Heart right ventricle (tissue), 16 donors: ENCODE measurements at regions not wholly inside any gene's neighbourhood (a gene's known extent, or its start where the extent isn't known, plus 50 kb on each side); places are given as distances from the start of the nearest gene placed in this dataset.

Experiments used
- ATAC-seq, 8 donors: fragments of 200-7000 bp; cut with Tn5 transposase; one replicate each; pipeline ENCODE4 v1.9.1; 2020; ENCODE audit warnings: mild to moderate bottlenecking in 8 of 8, moderate library complexity in 8 of 8, moderate number of reproducible peaks in 1 of 8
- DNase-seq, 2 donors: peaks; one replicate each; pipeline ENCODE4 v3.0.0-alpha.2; 2020
- H3K27ac ChIP-seq, 10 donors: fragments of 200-600 bp; sonication (generic) in 2 of 10; one replicate each; pipeline versions ENCODE4 v1.5.0 to v1.8.0; 2020 to 2022; ENCODE audit warnings: mild to moderate bottlenecking in 3 of 10
- H3K27me3 ChIP-seq, 7 donors: fragments of 200-600 bp; one replicate each; pipeline ENCODE4 v1.8.0; 2021 to 2022; ENCODE audit warnings: mild to moderate bottlenecking in 2 of 7
- H3K36me3 ChIP-seq, 9 donors: fragments of 200-600 bp; sonication (generic) in 1 of 9; one replicate each; pipeline versions ENCODE4 v1.5.0 to v1.8.0; 2020 to 2022; ENCODE audit warnings: mild to moderate bottlenecking in 2 of 9
- H3K4me1 ChIP-seq, 9 donors: fragments of 200-600 bp; sonication (generic) in 1 of 9; one replicate each; pipeline versions ENCODE4 v1.5.0 to v1.8.0; 2020 to 2022; ENCODE audit warnings: mild to moderate bottlenecking in 4 of 9
- H3K4me3 ChIP-seq, 10 donors: fragments of 200-600 bp; sonication (generic) in 2 of 10; one replicate each; pipeline versions ENCODE4 v1.5.0 to v1.8.0; 2020 to 2022; ENCODE audit warnings: mild to moderate bottlenecking in 7 of 10, moderate library complexity in 2 of 10
- H3K9me3 ChIP-seq, 11 donors: fragments of 200-600 bp in 10 of 11; sonication (generic) in 2 of 11; one replicate each; pipeline versions ENCODE4 v1.5.0 to v1.8.0; 2013 to 2022; ENCODE audit warnings: mild to moderate bottlenecking in 2 of 11, control low read depth in 1 of 11, moderate library complexity in 1 of 11
- CTCF ChIP-seq, 9 donors: fragments of 200-600 bp; sonication (generic) in 2 of 9; IDR thresholded peaks; one replicate each; pipeline versions ENCODE4 v1.5.0 to v1.8.0; 2021 to 2022; ENCODE audit warnings: antibody characterized with exemption in 9 of 9, mild to moderate bottlenecking in 5 of 9, moderate library complexity in 1 of 9
- WGBS, 2 donors: extraction: QIAGEN DNeasy Blood & Tissue Kit; methylation state at CpG; one replicate each; pipeline ENCODE4 v1.1.7; 2013; ENCODE audit warnings: inconsistent platforms in 1 of 2; 5-methylcytosine and 5-hydroxymethylcytosine counted together
- intact Hi-C, 10 donors: fragments of 100-400 bp; cut with DNase I; formaldehyde crosslinking; loops; one replicate each; pipeline versions ENCODE4 v1.11.1 to v1.14.2; 2022
- donor health status: Arrhythmogenic right ventricular cardiomyopathy.
- donor health status: ischemic (EF 13 %, LVEDD 7.1; RV severe dilation, severe dysfunction).
- donor health status: healthy with polysubstance abuse.
- donor health status: DM: no; HTN: yes; CAD: no.
- donor health status: DM: no; HTN: no; CAD: no.
- donor health status: ischemic (EF 25% LVEDD 6.9; RV normal size, moderate dysfunction).
- donor health status: ischemic (EF 25% LVEDD 5.7; RV mildly dilated, moderate dysfunction).
- donor health status: healthy.
- donor health status: DM: yes; HTN: yes; CAD: no.
- donor health status: Ischemic cardiomyopathy.
- donor health status: ischemic (EF 35%, LVEDD 5.7; RV mildly dilated, moderate dysfunction).
- donor health status: nonischemic (EF 11% LVEDD 7.7; RV severe dilation, severe dysfunction).
- donor health status: DM: yes; HTN: yes; CAD: no.
- donor health status: PGD.
- donor health status: ischemic (EF 29% LVEDD 5.4; RV normal size, mild dysfunction).
- donor health status: nonischemic (EF 23%, LVEDD 6.1; RV moderate dilation, normal function).

GRCh38 chr16:85457366-85457765, 155.8 kb upstream of the GSE1 start:
- no peak overlapping the region for H3K4me3 ChIP-seq
- no peak for DNase-seq
- no peak for TF ChIP-seq CTCF (IDR thresholded peaks at IDR 0.05)
- H3K36me3 ChIP-seq: no peaks in the 10 kb centered on the region
- H3K27me3 ChIP-seq: peaks cover 0 to 16% (median 0%) of the 10 kb centered on the region in 7 donors
- H3K9me3 ChIP-seq: no peaks in the 10 kb centered on the region
- no peak for ATAC-seq
- 68 to 78% methylated on average over 7 of the region's 7 CpGs for WGBS, 2 donors
- no peak overlapping the region for H3K27ac ChIP-seq
- intact Hi-C loops: no loop called here
- peaks cover 23 to 37% (median 32%) of the 10 kb centered on the region in 9 donors for H3K4me1 ChIP-seq

GRCh38 chr16:85458968-85459367, 154.2 kb upstream of the GSE1 start:
- Histone ChIP-seq H3K27ac (peak overlapping the region in 1 of 10 donors; percentile 65), H3K36me3 (no peaks in the 10 kb centered on the region), H3K9me3 (no peaks in the 10 kb centered on the region), H3K4me3 (no peak overlapping the region), H3K27me3 (peaks cover 0 to 30% (median 7%) of the 10 kb centered on the region in 7 donors), H3K4me1 (peaks cover 29 to 50% (median 39%) of the 10 kb centered on the region in 9 donors)
- intact Hi-C loops: no loop called here
- TF ChIP-seq CTCF (IDR thresholded peaks at IDR 0.05): no peak
- peak in 1 of 2 donors; percentile 37 for DNase-seq
- ATAC-seq: peak in 2 of 8 donors; percentile 16 to 26
- 79 to 82% methylated on average over 11 of the region's 11 CpGs for WGBS, 2 donors

- Histone ChIP-seq H3K4me1 (peaks cover 29 to 56% (median 39%) of the 10 kb centered on the region in 9 donors), H3K9me3 (no peaks in the 10 kb centered on the region), H3K4me3 (no peak overlapping the region), H3K27ac (peak overlapping the region in 8 of 10 donors; percentile 15 to 85 (median 51)), H3K36me3 (no peaks in the 10 kb centered on the region), H3K27me3 (peaks cover 0 to 35% (median 7%) of the 10 kb centered on the region in 7 donors)
- no peak for TF ChIP-seq CTCF (IDR thresholded peaks at IDR 0.05)
- 53 to 66% methylated on average over 12 of the region's 12 CpGs for WGBS, 2 donors
- no peak for DNase-seq
- peak in 3 of 8 donors; percentile 13 to 43 (median 13) for ATAC-seq
- intact Hi-C loops: loop anchor here in 1 of 10 donors (5.0 kb wide), 1 partner anchor 93 kb away; no protein-coding TSS in a partner anchor
These were observed 153.4 kb upstream of the GSE1 start for GRCh38 chr16:85459529-85460251.

GRCh38 chr16:85460252-85461021, 152.7 kb upstream of the GSE1 start:
- H3K4me1 ChIP-seq: peaks cover 29 to 64% (median 44%) of the 10 kb centered on the region in 9 donors
- peak in 7 of 8 donors; percentile 3 to 20 (median 13) for ATAC-seq

More at GRCh38 chr16:85460252-85461021, 152.7 kb upstream of the GSE1 start:
- Histone ChIP-seq H3K4me3 (no peak overlapping the region), H3K27me3 (peaks cover 0 to 35% (median 7%) of the 10 kb centered on the region in 7 donors), H3K36me3 (no peaks in the 10 kb centered on the region), H3K9me3 (no peaks in the 10 kb centered on the region), H3K27ac (peak overlapping the region in 8 of 10 donors; percentile 15 to 85 (median 67))
- no peak for DNase-seq
- WGBS, 2 donors: 50 to 57% methylated on average over 24 of the region's 24 CpGs
- intact Hi-C loops: loop anchor here in 1 of 10 donors (5.0 kb wide), 1 partner anchor 92 kb away; no protein-coding TSS in a partner anchor
- TF ChIP-seq CTCF (IDR thresholded peaks at IDR 0.05): no peak
